ENCODE measurements at regions not wholly inside any gene's neighbourhood (a gene's known extent, or its start where the extent isn't known, plus 50 kb on each side); places are given as distances from the start of the nearest gene placed in this dataset.

GRCh38 chr2:6249557-6249956 is 557.4 kb downstream of the SOX11 start:
- no peaks in the 10 kb centered on the region for H3K36me3 Mint-ChIP-seq (ENCODE audit: insufficient read depth in 2 of 2)
- H3K9me3 Mint-ChIP-seq = no peaks in the 10 kb centered on the region
- H3K27ac Mint-ChIP-seq = no peak overlapping the region
- no peak for ATAC-seq (replicated peaks in 1 of 2)
- no peak for DNase-seq
- no peaks in the 10 kb centered on the region for H3K4me1 Mint-ChIP-seq (ENCODE audit: low read depth)
- no peaks in the 10 kb centered on the region for H3K27me3 Mint-ChIP-seq (ENCODE audit: low read depth)
- no peak overlapping the region for H3K4me3 Mint-ChIP-seq

DNA sequence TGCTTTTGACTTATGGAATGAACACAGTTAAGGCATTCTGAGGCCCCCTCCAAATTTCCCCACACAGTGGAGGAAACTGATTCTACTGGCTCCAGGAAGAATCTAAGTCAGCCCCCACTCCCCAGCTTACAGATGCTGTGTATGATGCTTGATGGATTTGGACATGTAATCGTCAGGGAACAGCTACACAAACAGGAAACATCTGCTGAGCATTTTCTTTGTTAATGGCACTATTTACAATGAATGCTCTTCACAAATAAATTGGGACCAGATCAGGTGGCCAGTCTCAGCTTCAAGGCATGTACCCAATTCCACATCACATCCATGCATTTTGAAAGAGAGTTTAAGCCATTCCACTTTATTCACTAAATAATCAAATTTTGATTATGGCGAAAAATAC is 562.3 kb downstream of the SOX11 start:
- no peak for DNase-seq
- Mint-ChIP-seq H3K9me3 (no peaks in the 10 kb centered on the region), H3K4me3 (no peak overlapping the region), H3K27me3 (ENCODE audit: low read depth) (no peaks in the 10 kb centered on the region), H3K4me1 (ENCODE audit: low read depth) (no peaks in the 10 kb centered on the region), H3K36me3 (ENCODE audit: insufficient read depth in 2 of 2) (no peaks in the 10 kb centered on the region), H3K27ac (no peak overlapping the region)
- ATAC-seq (replicated peaks in 1 of 2) = no peak

- DNase-seq = no peak
- Mint-ChIP-seq H3K4me3 (no peak overlapping the region), H3K9me3 (peaks cover 0 to 2% of the 10 kb centered on the region in 2 donors), H3K27me3 (ENCODE audit: low read depth) (no peaks in the 10 kb centered on the region), H3K36me3 (ENCODE audit: insufficient read depth in 2 of 2) (no peaks in the 10 kb centered on the region), H3K4me1 (ENCODE audit: low read depth) (no peaks in the 10 kb centered on the region), H3K27ac (no peak overlapping the region)
- no peak for ATAC-seq (replicated peaks in 1 of 2)
Measured at GRCh38 chr2:6264198-6264597, 572.0 kb downstream of the SOX11 start.

DNA sequence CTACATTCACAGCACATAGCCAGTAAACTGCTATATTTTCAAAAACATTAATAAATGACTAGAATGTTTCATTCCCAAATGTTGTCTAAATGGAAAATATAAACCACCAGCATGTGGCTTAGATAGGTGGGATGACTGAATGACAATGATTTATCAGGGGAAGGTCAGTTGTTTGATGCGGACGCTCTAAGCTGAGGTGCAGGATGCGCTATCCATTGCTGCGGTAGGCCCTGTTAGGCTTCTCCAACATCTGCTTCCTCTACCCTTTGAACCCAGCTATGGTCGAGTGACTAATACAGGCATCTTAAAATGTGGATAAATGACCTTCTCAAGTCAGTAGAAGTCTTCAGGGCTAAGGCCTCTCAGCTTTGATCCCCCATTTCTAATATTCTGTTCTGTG is 584.2 kb downstream of the CMPK2 start:
- DNase-seq (no peak), ATAC-seq (replicated peaks in 1 of 2) (no peak)
- Mint-ChIP-seq H3K36me3 (ENCODE audit: insufficient read depth in 2 of 2) (no peaks in the 10 kb centered on the region), H3K4me3 (no peak overlapping the region), H3K27me3 (ENCODE audit: low read depth) (no peaks in the 10 kb centered on the region), H3K4me1 (ENCODE audit: low read depth) (no peaks in the 10 kb centered on the region), H3K9me3 (peaks cover 1 to 4% of the 10 kb centered on the region in 2 donors), H3K27ac (no peak overlapping the region)

DNA sequence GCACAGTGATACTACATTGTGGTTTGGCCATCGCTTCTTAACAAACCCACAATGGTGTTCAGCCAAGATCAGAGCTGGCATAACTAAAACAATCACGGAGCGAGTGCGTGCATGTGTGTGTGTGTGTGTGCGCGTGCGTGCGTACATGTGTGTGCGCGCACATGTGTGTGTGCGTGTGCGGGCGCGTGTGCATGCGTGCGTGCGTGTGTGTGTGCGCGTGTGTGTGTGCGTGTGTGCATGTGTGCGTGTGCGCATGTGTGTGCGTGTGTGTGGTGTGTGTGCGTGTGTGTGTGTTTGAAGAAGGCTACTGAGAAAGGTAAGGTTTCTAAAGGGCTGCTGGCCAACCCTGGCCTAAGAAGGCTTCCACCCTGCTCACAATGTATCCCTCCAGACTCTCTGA is 582.4 kb downstream of the CMPK2 start:
- ATAC-seq (replicated peaks in 1 of 2) (no peak), DNase-seq (no peak)
- Mint-ChIP-seq H3K27ac (no peak overlapping the region), H3K36me3 (ENCODE audit: insufficient read depth in 2 of 2) (no peaks in the 10 kb centered on the region), H3K27me3 (ENCODE audit: low read depth) (no peaks in the 10 kb centered on the region), H3K4me1 (ENCODE audit: low read depth) (no peaks in the 10 kb centered on the region), H3K4me3 (no peak overlapping the region), H3K9me3 (peaks cover 1 to 4% of the 10 kb centered on the region in 2 donors)

GRCh38 chr2:6287406-6287805 is 578.3 kb downstream of the CMPK2 start:
- ATAC-seq (replicated peaks in 1 of 2) (no peak), DNase-seq (no peak)
- no peaks in the 10 kb centered on the region for H3K36me3 Mint-ChIP-seq (ENCODE audit: insufficient read depth in 2 of 2)
- H3K9me3 Mint-ChIP-seq = peaks cover 5 to 12% of the 10 kb centered on the region in 2 donors
- H3K4me1 Mint-ChIP-seq (ENCODE audit: low read depth) = no peaks in the 10 kb centered on the region
- H3K4me3 Mint-ChIP-seq = no peak overlapping the region
- no peak overlapping the region for H3K27ac Mint-ChIP-seq
- H3K27me3 Mint-ChIP-seq (ENCODE audit: low read depth) = no peaks in the 10 kb centered on the region

DNA sequence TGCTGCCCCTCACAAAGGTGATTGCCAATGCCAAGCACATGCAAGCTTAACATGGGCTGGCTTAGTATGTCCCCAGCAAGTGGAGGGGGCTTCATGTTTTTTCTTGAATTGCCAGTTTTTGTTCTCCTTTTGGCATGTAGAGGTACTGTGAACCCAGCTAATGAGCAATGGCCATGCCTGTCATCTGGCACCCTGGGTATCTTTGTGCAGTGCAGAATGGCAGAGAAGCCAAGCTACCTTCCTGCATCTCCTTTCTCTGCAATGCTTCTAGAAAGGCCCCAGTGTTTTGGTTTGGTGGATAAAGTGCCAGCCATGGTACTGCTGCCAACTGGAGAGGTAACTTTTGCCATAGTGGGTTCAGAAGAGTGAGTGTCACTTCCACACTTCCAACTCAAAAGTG is 576.9 kb downstream of the CMPK2 start:
- H3K27me3 Mint-ChIP-seq (ENCODE audit: low read depth) = no peaks in the 10 kb centered on the region
- no peaks in the 10 kb centered on the region for H3K36me3 Mint-ChIP-seq (ENCODE audit: insufficient read depth in 2 of 2)
- no peak overlapping the region for H3K27ac Mint-ChIP-seq
- no peak overlapping the region for H3K4me3 Mint-ChIP-seq
- no peak for ATAC-seq (replicated peaks in 1 of 2)
- no peak for DNase-seq
- H3K4me1 Mint-ChIP-seq (ENCODE audit: low read depth) = no peaks in the 10 kb centered on the region
- H3K9me3 Mint-ChIP-seq = peaks cover 7 to 8% of the 10 kb centered on the region in 2 donors

DNA sequence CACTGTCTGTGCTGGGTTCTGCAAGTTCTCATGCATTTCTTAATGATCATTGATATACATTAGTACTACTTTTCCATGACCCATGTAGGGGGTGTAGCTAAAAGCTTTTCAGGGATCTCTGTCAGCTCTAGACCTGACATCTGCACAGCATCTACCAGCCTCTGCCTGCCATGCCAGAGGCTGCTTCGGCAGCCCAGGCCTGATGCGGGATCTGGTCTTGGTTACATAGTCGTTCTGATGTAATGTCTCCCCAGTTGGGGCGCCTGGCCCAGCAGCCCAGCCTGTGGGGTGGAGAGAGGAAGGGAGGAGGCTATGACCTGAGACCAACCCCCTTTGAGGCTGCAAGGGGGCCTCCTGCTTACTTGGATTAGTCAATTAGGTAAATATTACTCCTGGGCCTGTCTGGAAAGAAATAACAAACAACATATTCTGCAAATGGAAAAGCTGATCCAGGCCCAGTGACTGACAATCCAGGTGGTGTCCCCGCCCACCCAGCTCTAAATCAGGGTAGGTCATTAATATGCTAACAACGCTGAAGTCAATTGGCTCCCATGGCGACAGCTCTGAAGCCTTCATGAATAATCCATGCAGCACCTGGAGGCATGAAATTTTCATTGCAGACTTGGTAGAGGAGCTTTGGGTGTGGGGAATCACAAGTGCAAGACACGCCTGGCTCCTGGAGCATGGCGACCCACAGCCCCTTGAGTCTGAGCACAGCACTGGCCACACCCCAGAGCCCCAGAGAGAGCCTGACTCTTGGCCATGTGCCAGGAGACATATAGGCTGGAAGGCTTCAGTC is 575.3 kb downstream of the CMPK2 start:
- Mint-ChIP-seq H3K4me3 (no peak overlapping the region), H3K36me3 (ENCODE audit: insufficient read depth in 2 of 2) (no peaks in the 10 kb centered on the region), H3K27ac (no peak overlapping the region), H3K27me3 (ENCODE audit: low read depth) (no peaks in the 10 kb centered on the region), H3K9me3 (peaks cover 9 to 11% of the 10 kb centered on the region in 2 donors), H3K4me1 (ENCODE audit: low read depth) (no peaks in the 10 kb centered on the region)
- ATAC-seq (replicated peaks in 1 of 2) (no peak), DNase-seq (no peak)

DNA sequence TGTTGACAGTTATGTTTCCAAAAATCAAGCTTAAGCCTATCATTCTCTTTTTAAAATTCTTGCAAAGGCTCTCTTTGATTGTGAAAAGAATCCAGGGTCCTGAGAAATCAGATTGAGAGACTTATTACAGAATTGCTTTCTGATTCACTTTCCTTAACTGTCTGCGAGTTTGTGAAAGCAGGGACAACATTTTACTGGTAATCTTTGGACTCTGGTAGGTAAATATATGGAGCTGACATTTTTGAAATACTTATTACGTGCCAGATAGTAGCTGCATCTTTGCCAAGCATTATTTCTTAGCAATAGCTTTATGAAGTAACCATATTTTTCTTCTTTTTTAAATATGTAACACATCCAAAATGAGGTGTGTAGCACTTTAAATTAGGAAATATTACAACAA is 570.9 kb downstream of the CMPK2 start:
- Mint-ChIP-seq H3K4me1 (ENCODE audit: low read depth) (no peaks in the 10 kb centered on the region), H3K27ac (no peak overlapping the region), H3K9me3 (peaks cover 9 to 13% of the 10 kb centered on the region in 2 donors), H3K36me3 (ENCODE audit: insufficient read depth in 2 of 2) (no peaks in the 10 kb centered on the region), H3K27me3 (ENCODE audit: low read depth) (no peaks in the 10 kb centered on the region), H3K4me3 (no peak overlapping the region)
- ATAC-seq (replicated peaks in 1 of 2) = no peak
- DNase-seq = no peak

GRCh38 chr2:6297238-6297637 is 568.5 kb downstream of the CMPK2 start:
- Mint-ChIP-seq H3K27ac (no peak overlapping the region), H3K27me3 (ENCODE audit: low read depth) (no peaks in the 10 kb centered on the region), H3K4me3 (no peak overlapping the region), H3K4me1 (ENCODE audit: low read depth) (no peaks in the 10 kb centered on the region), H3K36me3 (ENCODE audit: insufficient read depth in 2 of 2) (no peaks in the 10 kb centered on the region), H3K9me3 (peaks cover 1 to 8% of the 10 kb centered on the region in 2 donors)
- DNase-seq (no peak), ATAC-seq (replicated peaks in 1 of 2) (no peak)

- Mint-ChIP-seq H3K27ac (no peak overlapping the region), H3K36me3 (ENCODE audit: insufficient read depth in 2 of 2) (no peaks in the 10 kb centered on the region), H3K27me3 (ENCODE audit: low read depth) (no peaks in the 10 kb centered on the region), H3K9me3 (peaks cover 0 to 2% of the 10 kb centered on the region in 2 donors), H3K4me3 (no peak overlapping the region), H3K4me1 (ENCODE audit: low read depth) (no peaks in the 10 kb centered on the region)
- no peak for DNase-seq
- no peak for ATAC-seq (replicated peaks in 1 of 2)
Measured at GRCh38 chr2:6301426-6301825, 564.3 kb downstream of the CMPK2 start.

DNA sequence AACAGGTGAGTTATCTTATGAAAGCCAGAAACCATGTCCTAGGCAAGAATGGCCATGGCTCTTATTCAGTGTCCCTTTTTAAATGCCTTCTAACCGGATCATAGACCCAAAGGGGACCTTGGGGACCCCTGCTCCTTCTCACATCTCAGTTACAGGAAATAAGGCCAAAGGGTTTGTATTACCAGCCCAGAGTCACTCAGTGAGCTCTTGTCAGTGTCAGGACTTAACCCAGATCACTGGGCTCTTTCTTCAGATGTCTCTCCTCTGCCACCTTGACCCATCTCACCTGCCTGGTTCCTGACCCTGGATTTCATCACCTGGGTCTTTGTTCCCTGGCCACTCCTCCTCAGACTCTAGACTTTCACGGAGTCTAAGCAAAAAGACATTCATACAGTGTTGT is 556.7 kb downstream of the CMPK2 start:
- Mint-ChIP-seq H3K4me1 (ENCODE audit: low read depth) (no peaks in the 10 kb centered on the region), H3K9me3 (no peaks in the 10 kb centered on the region), H3K27me3 (ENCODE audit: low read depth) (no peaks in the 10 kb centered on the region), H3K36me3 (ENCODE audit: insufficient read depth in 2 of 2) (no peaks in the 10 kb centered on the region), H3K27ac (no peak overlapping the region), H3K4me3 (no peak overlapping the region)
- no peak for DNase-seq
- no peak for ATAC-seq (replicated peaks in 1 of 2)

- no peaks in the 10 kb centered on the region for H3K9me3 Mint-ChIP-seq
- ATAC-seq (replicated peaks in 1 of 2) (no peak), DNase-seq (no peak)
- no peaks in the 10 kb centered on the region for H3K4me1 Mint-ChIP-seq (ENCODE audit: low read depth)
- no peaks in the 10 kb centered on the region for H3K27me3 Mint-ChIP-seq (ENCODE audit: low read depth)
- no peaks in the 10 kb centered on the region for H3K36me3 Mint-ChIP-seq (ENCODE audit: insufficient read depth in 2 of 2)
- H3K4me3 Mint-ChIP-seq = no peak overlapping the region
- H3K27ac Mint-ChIP-seq = no peak overlapping the region
Measured at GRCh38 chr2:6309415-6310255, 556.1 kb downstream of the CMPK2 start.
